GM12878 (cell line): ENCODE measurements at regions not wholly inside any gene's neighbourhood (a gene's known extent, or its start where the extent isn't known, plus 50 kb on each side); places are given as distances from the start of the nearest gene placed in this dataset.

Source experiments
- EP300 ChIP-seq, 2 experiments: fragments of 150-350 bp in 1 of 2; IDR thresholded peaks; 2 replicates each; pipeline ENCODE4 v1.6.1; 2011 to 2012; ENCODE audit warnings: low read depth in 2 of 2, low read length in 2 of 2, borderline replicate concordance in 1 of 2, improper control_type of control experiment in 1 of 2, inconsistent platforms in 1 of 2; ENCODE audit not compliant: control insufficient read depth in 1 of 2
- FOXM1 ChIP-seq: IDR thresholded peaks from 2 replicates; pipeline ENCODE4 v1.6.1; 2012; ENCODE audit warnings: low read depth, mild to moderate bottlenecking, inconsistent platforms, low read length, moderate library complexity
- MYC ChIP-seq: IDR thresholded peaks from 2 replicates; pipeline ENCODE4 v1.6.1; 2011; ENCODE audit warnings: mild to moderate bottlenecking, low read length, moderate library complexity, inconsistent platforms; ENCODE audit not compliant: insufficient read depth, insufficient replicate concordance, insufficient read length, severe bottlenecking
- SP1 ChIP-seq: IDR thresholded peaks from one replicate; pipeline ENCODE4 v1.6.1; 2011; ENCODE audit warnings: low read depth, low read length
- YY1 ChIP-seq: IDR thresholded peaks from 2 replicates; pipeline ENCODE4 v1.6.1; 2011; ENCODE audit warnings: low read depth, mild to moderate bottlenecking, low read length
- TF ChIP-seq, protein P1 (sequence below): IDR thresholded peaks from 2 replicates; pipeline ENCODE4 v1.6.1; 2011; ENCODE audit warnings: low read depth, low read length, improper control_type of control experiment, borderline replicate concordance
- TF ChIP-seq, protein P2 (sequence below): IDR thresholded peaks from 2 replicates; pipeline ENCODE4 v1.6.1; 2011; ENCODE audit warnings: low read depth, mild to moderate bottlenecking, low read length, moderate library complexity, borderline replicate concordance; ENCODE audit errors: extremely low read depth
- TF ChIP-seq, protein P3 (sequence below), 3 experiments: IDR thresholded peaks in 2 of 3; conservative IDR thresholded peaks in 1 of 3; 2 replicates each; pipeline ENCODE4 v1.5.1; 2011; ENCODE audit warnings: low read depth in 3 of 3, low read length in 3 of 3, mild to moderate bottlenecking in 3 of 3, control low read depth in 2 of 3, moderate library complexity in 2 of 3, inconsistent platforms in 1 of 3, mixed read lengths in 1 of 3; ENCODE audit not compliant: control insufficient read depth in 2 of 3, insufficient read depth in 1 of 3; ENCODE audit errors: extremely low read depth in 1 of 3

DNA sequence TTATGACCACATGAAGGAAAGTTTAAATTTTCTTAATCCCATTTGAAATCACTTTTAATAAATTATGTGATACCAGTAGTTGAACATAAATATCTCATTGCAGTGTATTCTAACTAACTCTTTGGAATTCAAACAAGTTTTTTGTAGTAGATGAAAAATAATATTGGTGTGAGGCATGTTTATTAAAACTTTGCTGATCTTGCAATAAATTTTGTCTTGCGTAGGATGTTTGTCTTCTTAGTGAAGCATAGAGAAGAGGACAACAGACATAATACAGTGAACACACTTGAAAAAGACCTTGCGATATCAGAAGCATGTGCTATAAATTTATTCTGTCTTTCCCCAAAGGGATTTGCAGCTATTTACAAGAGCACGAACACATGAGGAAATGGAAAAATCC is 140.7 kb downstream of the HTR1B start:
- TF ChIP-seq FOXM1, result no peak
- TF ChIP-seq, protein P1, sequence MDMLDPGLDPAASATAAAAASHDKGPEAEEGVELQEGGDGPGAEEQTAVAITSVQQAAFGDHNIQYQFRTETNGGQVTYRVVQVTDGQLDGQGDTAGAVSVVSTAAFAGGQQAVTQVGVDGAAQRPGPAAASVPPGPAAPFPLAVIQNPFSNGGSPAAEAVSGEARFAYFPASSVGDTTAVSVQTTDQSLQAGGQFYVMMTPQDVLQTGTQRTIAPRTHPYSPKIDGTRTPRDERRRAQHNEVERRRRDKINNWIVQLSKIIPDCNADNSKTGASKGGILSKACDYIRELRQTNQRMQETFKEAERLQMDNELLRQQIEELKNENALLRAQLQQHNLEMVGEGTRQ, result no peak
- TF ChIP-seq, protein P2, sequence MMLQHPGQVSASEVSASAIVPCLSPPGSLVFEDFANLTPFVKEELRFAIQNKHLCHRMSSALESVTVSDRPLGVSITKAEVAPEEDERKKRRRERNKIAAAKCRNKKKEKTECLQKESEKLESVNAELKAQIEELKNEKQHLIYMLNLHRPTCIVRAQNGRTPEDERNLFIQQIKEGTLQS, result no peak
- TF ChIP-seq, protein P3, sequence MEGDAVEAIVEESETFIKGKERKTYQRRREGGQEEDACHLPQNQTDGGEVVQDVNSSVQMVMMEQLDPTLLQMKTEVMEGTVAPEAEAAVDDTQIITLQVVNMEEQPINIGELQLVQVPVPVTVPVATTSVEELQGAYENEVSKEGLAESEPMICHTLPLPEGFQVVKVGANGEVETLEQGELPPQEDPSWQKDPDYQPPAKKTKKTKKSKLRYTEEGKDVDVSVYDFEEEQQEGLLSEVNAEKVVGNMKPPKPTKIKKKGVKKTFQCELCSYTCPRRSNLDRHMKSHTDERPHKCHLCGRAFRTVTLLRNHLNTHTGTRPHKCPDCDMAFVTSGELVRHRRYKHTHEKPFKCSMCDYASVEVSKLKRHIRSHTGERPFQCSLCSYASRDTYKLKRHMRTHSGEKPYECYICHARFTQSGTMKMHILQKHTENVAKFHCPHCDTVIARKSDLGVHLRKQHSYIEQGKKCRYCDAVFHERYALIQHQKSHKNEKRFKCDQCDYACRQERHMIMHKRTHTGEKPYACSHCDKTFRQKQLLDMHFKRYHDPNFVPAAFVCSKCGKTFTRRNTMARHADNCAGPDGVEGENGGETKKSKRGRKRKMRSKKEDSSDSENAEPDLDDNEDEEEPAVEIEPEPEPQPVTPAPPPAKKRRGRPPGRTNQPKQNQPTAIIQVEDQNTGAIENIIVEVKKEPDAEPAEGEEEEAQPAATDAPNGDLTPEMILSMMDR (IDR thresholded peaks at IDR 0.05 in 2 of 3, conservative IDR thresholded peaks at IDR 0.05 in 1 of 3; ENCODE audit: control insufficient read depth in 2 of 3, extremely low read depth in 1 of 3, insufficient read depth in 1 of 3, low read depth in 3 of 3, low read length in 3 of 3), result no peak
- TF ChIP-seq MYC, result no peak
- TF ChIP-seq YY1, result no peak
- no peak for TF ChIP-seq SP1
- no peak for TF ChIP-seq EP300 (IDR thresholded peaks at IDR 0.05; ENCODE audit: borderline replicate concordance in 1 of 2, control insufficient read depth in 1 of 2, low read depth in 2 of 2, low read length in 2 of 2)
